ENCODE measurements at regions not wholly inside any gene's neighbourhood (a gene's known extent, or its start where the extent isn't known, plus 50 kb on each side); places are given as distances from the start of the nearest gene placed in this dataset.
"Not testable (repeated sequence)": the region's sequence is repeated elsewhere in the genome, so short reads cannot be mapped to it uniquely, and the experiment has no call there.

DNA sequence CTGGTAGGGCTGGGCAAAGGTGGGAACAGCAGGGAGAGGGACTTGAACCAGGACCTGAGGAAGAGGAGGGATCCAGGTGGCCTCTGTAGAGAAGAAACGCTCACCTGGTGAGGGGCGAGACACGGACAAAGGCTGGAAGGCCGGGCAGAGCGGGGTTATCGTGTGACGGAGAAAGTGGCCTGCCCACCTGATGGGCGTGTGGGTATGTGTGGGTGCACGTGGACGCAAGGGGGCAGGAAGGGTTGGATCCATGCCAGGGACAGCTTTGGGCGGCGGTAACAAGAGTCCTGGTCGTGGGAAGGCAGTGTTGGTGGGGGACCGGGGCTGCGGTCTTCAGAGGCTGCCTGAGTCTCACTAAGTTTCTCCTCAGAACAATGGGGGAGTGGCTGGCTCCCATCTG is 104.1 kb upstream of the GSE1 start:
- DNase-seq, result no peak
- no peak for ATAC-seq
- intact Hi-C loops (cut with micrococcal nuclease), result no loop called here

GRCh38 chr16:85510041-85510659 is 103.0 kb upstream of the GSE1 start:
- intact Hi-C loops (cut with micrococcal nuclease), result no loop called here
- no peak for DNase-seq
- ATAC-seq, result no peak

GRCh38 chr16:85511938-85512807 is 100.9 kb upstream of the GSE1 start:
- DNase-seq (no peak), ATAC-seq (no peak)
- intact Hi-C loops (cut with micrococcal nuclease), result no loop called here

DNA sequence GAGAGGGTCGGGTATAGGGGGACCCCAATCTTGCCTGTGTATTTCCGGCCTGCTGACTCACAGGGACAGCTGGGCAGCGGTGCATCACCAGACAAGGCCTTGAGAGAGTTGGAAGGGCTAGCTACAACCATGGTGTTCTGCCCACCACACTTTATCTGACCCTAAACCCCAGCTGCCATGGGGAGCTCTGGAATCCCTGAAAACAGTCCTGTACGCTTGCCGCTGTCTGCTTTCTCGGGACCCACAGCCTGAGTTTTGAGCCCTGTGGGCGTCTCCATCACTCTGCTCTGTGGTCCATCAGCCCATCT is 100.4 kb upstream of the GSE1 start:
- intact Hi-C loops (cut with micrococcal nuclease), result no loop called here

DNA sequence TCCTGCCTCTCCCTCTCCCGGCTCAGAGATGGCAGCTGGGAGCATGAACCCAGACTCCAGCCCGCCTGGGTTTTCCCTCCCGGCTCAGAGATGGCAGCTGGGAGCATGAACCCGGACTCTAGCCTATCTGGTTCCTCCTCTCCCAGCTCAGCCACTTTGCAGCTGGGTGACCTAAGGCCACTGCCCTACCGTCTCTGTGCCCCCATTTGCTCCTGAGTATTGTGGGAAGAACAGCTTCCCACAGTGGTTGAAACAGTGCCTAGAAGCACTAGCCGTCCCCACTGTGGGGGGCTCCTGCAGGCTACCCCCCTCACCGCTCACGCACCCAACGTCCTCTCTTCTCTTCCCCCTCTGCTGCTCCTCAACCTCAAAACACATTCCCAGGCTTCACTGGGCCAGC is 99.9 kb upstream of the GSE1 start:
- DNase-seq, result no peak
- intact Hi-C loops (cut with micrococcal nuclease), result no loop called here
- no peak for ATAC-seq

More for the DNA sequence above, 100.4 kb upstream of the GSE1 start:
- ATAC-seq, result no peak
- no peak for DNase-seq

DNA sequence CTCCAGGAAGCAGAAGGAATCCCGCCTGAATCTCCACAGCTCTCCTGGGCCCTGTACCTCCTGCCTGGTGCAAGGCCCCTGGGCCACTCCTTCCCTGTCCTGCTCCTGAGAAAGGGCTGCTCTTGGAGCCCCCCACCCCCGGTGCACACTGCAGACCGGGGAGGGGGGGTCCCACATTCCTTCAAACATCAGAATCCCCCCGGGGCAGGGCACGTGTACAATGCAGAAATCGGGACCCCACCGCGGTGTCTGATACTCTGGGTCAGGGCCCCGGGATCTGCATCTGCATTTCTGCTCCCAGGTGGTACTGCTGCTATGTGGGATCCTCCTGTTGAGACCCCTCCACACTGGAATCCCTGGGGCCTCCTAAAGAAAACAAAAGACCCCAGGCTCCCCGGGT is 99.5 kb upstream of the GSE1 start:
- intact Hi-C loops (cut with micrococcal nuclease), result no loop called here
- ATAC-seq (no peak), DNase-seq (no peak)

- DNase-seq (peak; percentile 90), ATAC-seq (peak; percentile 92)
- intact Hi-C loops (cut with micrococcal nuclease), result no loop called here
Measured at GRCh38 chr16:85514295-85514597, 98.9 kb upstream of the GSE1 start.

DNA sequence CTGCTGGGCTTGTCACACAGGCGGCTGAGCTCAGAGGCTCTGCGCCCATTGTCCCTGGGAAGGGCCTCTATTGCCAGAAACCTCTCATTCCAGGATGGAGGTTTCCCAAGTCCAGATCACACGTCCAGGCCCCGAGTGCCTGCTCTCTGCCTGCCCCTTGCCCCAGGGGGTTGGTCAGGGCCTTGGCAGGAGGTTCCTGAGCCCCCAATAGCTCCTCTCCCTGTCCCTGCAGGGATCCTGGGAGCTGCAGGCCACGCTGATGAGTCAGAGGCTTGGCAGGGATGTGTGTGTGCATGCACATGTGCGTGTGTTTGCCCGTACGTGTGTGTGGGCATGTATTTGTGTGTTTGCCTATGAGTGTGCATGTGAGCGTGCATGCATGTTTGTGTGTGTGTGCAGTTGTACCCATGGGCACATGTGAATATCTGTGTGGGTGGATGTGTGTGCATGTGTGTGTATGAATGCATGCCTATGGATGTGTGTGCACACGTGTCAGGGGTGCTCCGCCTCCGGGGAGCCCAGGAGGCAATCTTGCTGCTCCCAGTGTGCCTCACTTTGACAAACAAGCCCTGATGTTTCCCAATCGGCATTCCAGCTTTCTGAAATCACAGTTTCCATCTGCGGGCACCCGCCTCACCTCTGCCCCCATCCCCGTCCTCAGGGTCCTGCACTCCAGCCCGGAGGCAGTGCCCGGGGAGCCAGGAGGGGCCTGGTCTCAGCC is 98.4 kb upstream of the GSE1 start:
- ATAC-seq (peak; percentile 86), DNase-seq (peak; percentile 75)
- intact Hi-C loops (cut with micrococcal nuclease), result no loop called here

GRCh38 chr16:85515319-85515745 is 97.8 kb upstream of the GSE1 start:
- DNase-seq, result no peak
- intact Hi-C loops (cut with micrococcal nuclease), result no loop called here
- ATAC-seq, result no peak

GRCh38 chr16:85515830-85516397 is 97.2 kb upstream of the GSE1 start:
- DNase-seq (no peak), ATAC-seq (peak; percentile 8)
- intact Hi-C loops (cut with micrococcal nuclease), result no loop called here

- intact Hi-C loops (cut with micrococcal nuclease), result no loop called here
- no peak for DNase-seq
- ATAC-seq, result no peak
Measured at GRCh38 chr16:85517154-85517553, 96.0 kb upstream of the GSE1 start.

GRCh38 chr16:85517563-85518179 is 95.5 kb upstream of the GSE1 start:
- no peak for DNase-seq
- intact Hi-C loops (cut with micrococcal nuclease), result no loop called here
- ATAC-seq, result no peak

- intact Hi-C loops (cut with micrococcal nuclease), result no loop called here
- DNase-seq (no peak), ATAC-seq (no peak)
Measured at GRCh38 chr16:85518398-85519049, 94.6 kb upstream of the GSE1 start.

DNA sequence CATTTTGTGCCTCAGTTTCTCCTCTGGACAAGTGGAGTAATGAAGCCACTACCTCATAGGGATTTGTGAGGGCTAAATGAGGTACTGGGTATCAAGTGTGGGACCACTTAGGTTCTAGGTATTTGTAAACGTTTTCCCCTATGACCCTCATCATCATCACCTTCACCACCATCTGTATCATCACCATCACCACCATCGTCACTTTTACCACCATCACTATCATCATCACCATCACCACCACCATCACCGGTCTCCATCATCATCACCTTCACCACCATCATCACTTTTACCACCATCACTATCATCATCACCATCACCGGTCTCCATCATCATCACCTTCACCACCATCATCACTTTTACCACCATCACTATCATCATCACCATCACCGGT is 94.1 kb upstream of the GSE1 start:
- intact Hi-C loops (cut with micrococcal nuclease); DNase-seq; ATAC-seq: not testable (repeated sequence)

DNA sequence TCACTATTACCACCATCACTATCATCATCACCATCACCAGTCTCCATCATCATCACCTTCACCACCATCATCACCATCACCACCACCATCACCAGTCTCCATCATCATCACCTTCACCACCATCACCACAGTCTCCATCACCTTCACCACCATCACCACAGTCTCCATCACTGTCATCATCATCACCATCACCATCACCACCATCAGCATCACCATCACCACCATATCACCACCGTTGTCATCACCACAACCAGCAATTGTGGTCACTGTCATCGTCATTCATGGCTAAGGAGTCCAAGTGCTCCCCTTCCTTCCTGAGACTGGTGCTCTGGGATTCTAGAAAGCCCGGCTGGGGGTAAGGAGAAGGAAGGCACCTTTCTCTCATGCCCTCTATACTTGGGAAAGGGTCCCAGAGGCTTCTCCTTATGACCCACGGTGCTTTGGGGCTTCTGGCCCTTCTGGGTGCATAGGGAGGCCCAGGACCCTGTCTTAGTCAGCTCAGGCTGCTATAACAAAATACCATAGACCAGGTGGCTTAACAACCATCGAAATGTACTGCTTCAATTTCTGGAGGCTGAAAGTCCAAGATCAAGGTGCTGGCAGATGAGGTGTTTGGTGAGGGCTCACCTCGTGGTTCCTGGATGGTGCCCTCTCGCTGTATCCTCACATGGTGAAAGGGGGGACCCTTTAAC is 93.4 kb upstream of the GSE1 start:
- DNase-seq (no peak), ATAC-seq (no peak)
- intact Hi-C loops (cut with micrococcal nuclease), result no loop called here

DNA sequence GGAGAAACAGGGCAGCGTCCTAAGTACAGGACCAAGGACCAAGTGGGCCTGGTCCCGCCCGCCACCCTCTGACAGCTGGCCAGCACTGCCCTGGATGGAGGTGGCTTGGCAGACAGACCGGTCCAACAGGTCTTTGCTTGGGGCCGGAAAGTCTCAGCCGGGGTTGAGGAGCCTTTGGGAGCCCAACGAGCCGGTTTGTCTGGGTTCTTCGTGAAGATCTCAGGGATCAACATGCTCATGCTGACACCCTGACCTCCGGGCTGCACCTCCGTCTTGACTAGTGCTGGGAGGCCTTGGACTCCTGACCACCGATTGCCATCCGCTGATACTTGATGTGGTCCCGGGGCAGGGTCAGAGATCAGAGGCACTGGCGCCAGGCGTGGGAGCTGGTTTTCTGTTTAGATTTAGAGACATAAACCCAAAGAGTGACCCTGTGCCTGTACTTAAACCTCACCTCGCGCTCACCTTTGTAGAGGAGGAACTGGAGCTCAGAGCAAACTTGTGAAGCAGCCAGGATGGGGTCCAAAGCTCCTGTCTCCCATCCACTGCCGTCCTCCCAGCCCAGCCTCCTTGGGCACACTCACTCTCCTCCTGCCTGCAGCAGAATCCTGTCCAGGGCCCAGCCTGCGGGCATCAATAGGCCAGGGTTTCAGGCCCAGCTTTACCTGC is 92.1 kb upstream of the GSE1 start:
- ATAC-seq (no peak), DNase-seq (no peak)
- intact Hi-C loops (cut with micrococcal nuclease), result no loop called here

DNA sequence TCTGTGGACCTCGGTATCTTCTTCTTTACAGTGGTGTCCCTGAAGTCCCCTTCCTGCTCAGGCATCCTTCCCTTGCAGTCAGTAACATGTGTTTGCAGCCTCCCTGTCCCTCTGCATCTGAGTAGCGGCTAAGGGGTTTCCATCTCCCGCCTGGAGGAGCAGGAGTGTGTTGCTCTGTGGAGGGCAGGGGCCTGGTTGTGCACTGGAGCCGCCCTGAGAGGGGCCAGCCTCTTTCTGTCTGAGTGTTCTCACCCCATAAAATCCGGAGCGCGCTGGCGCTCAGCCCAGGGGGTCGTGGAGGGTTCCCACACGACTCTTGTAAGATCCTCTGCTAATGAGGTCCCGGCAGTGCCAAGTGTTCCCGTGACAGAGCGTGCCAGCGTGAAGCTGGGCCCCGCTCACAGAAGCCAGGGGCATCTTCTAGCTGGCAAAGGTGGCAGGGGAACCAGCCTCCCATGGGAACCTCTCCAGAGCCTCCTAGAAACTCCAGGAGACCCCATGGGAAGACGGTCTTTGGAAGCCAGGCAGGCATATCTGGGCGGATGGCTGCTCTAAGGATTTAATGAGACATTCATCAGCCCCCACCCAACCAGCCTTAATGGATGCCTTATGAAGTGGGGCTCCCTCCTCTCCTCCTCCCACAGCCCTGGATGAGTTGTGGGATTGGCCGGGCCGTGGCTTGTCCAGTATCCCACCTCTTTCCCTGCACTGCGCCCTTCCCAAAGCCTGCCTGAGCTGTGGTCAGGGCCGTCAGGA is 91.4 kb upstream of the GSE1 start:
- intact Hi-C loops (cut with micrococcal nuclease), result no loop called here
- no peak for ATAC-seq

More for the DNA sequence above, 91.4 kb upstream of the GSE1 start:
- DNase-seq, result no peak

Measured in left ventricle myocardium superior (tissue), 1 donor.